Body of pancreas (tissue), 4 donors: ENCODE measurements at regions not wholly inside any gene's neighbourhood (a gene's known extent, or its start where the extent isn't known, plus 50 kb on each side); places are given as distances from the start of the nearest gene placed in this dataset.

Source experiments
- CTCF ChIP-seq, 7 experiments: fragments of 450-650 bp in 4 of 7; fragments of 200-600 bp in 3 of 7; sonication (generic) in 3 of 7; IDR thresholded peaks; one replicate each; pipeline ENCODE4 v1.5.1; 2016 to 2019; ENCODE audit warnings: antibody characterized with exemption in 7 of 7
- POLR2A ChIP-seq, 3 donors: fragments of 450-650 bp; IDR thresholded peaks; one replicate each; pipeline ENCODE4 v1.6.1; 2016; ENCODE audit warnings: antibody characterized with exemption in 3 of 3, mild to moderate bottlenecking in 2 of 3

- no peak for TF ChIP-seq CTCF (IDR thresholded peaks at IDR 0.05)
- TF ChIP-seq POLR2A (IDR thresholded peaks at IDR 0.05), result no peak
Observed at GRCh38 chr14:97218274-97218673, 421.1 kb downstream of the VRK1 start.
